CD4-positive, alpha-beta T cell (primary cell): ENCODE measurements at regions not wholly inside any gene's neighbourhood (a gene's known extent, or its start where the extent isn't known, plus 50 kb on each side); places are given as distances from the start of the nearest gene placed in this dataset.

Experiments used
- ATAC-seq: fragments of 200-7000 bp; cut with Tn5 transposase; one replicate; pipeline ENCODE4 v1.10.0; 2022; ENCODE audit warnings: mild to moderate bottlenecking; ENCODE audit not compliant: poor library complexity
- CTCF ChIA-PET: fragments of 350-600 bp; sonication (Branson Sonifier 250); formaldehyde crosslinking; loops from one replicate; lab custom pipeline; 2021; ENCODE audit warnings: antibody characterized with exemption, inconsistent platforms; lab: Charles Lee
- POLR2A ChIA-PET: fragments of 350-600 bp; sonication (Branson Sonifier 250); formaldehyde crosslinking; loops from one replicate; lab custom pipeline; 2021; ENCODE audit warnings: antibody characterized with exemption, inconsistent platforms; lab: Charles Lee
- DNase-seq, 14 experiments: peaks; one replicate each; pipeline ENCODE4 v3.0.0-alpha.2; 2013 to 2020; ENCODE audit warnings: mixed read lengths in 2 of 14
- H3K27ac ChIP-seq, 2 donors: one replicate each; pipeline versions ENCODE4 v1.5.1 to v1.7.0; 2013; ENCODE audit warnings: low read length in 2 of 2, low read depth in 1 of 2, mild to moderate bottlenecking in 1 of 2
- H3K27me3 ChIP-seq, 2 experiments: 1 replicate in 1 of 2; 2 replicates in 1 of 2; pipeline versions ENCODE4 v1.6.1 to v1.7.0; 2013; ENCODE audit warnings: low read length in 2 of 2, control low read depth in 1 of 2, mild to moderate bottlenecking in 1 of 2, moderate library complexity in 1 of 2; ENCODE audit not compliant: insufficient read depth in 2 of 2, control insufficient read depth in 1 of 2
- H3K36me3 ChIP-seq: one replicate; pipeline ENCODE4 v1.6.1; 2013; ENCODE audit warnings: low read length, control low read depth; ENCODE audit not compliant: insufficient read depth
- H3K4me1 ChIP-seq: one replicate; pipeline ENCODE4 v1.6.1; 2013; ENCODE audit warnings: low read length, control low read depth; ENCODE audit not compliant: insufficient read depth
- H3K4me3 ChIP-seq: one replicate; pipeline ENCODE4 v1.5.1; 2013; ENCODE audit warnings: mild to moderate bottlenecking, low read length, moderate library complexity
- H3K9me3 ChIP-seq, 2 experiments: 1 replicate in 1 of 2; 2 replicates in 1 of 2; pipeline versions ENCODE4 v1.6.1 to v1.7.0; 2013; ENCODE audit warnings: low read length in 2 of 2, mild to moderate bottlenecking in 2 of 2, control low read depth in 1 of 2, moderate library complexity in 1 of 2; ENCODE audit not compliant: control insufficient read depth in 1 of 2, insufficient read depth in 1 of 2
- H3K27ac Mint-ChIP-seq: one replicate; pipeline ENCODE4 v1.8.0; 2020; ENCODE audit warnings: mixed read lengths
- H3K27me3 Mint-ChIP-seq: one replicate; pipeline ENCODE4 v1.8.0; 2021; ENCODE audit warnings: mixed read lengths
- H3K36me3 Mint-ChIP-seq: one replicate; pipeline ENCODE4 v1.8.0; 2021; ENCODE audit warnings: low read depth, mixed read lengths
- H3K4me1 Mint-ChIP-seq: one replicate; pipeline ENCODE4 v1.8.0; 2021; ENCODE audit warnings: low read depth, mixed read lengths
- H3K4me3 Mint-ChIP-seq: one replicate; pipeline ENCODE4 v1.8.0; 2020; ENCODE audit warnings: mild to moderate bottlenecking, mixed read lengths
- H3K9me3 Mint-ChIP-seq: one replicate; pipeline ENCODE4 v1.8.0; 2020; ENCODE audit warnings: mixed read lengths
- intact Hi-C, 2 experiments: fragments of 100-400 bp; cut with DNase I in 1 of 2; cut with micrococcal nuclease in 1 of 2; formaldehyde crosslinking; loops; one replicate each; pipeline versions ENCODE4 v1.15.1 to v1.9.0; 2023 to 2025; cut with DNase I, micrococcal nuclease
- TF ChIP-seq, protein P1 (sequence below): fragments of 200-600 bp; IDR thresholded peaks from one replicate; pipeline ENCODE4 v1.8.0; 2022; ENCODE audit warnings: antibody characterized with exemption, mild to moderate bottlenecking

DNA sequence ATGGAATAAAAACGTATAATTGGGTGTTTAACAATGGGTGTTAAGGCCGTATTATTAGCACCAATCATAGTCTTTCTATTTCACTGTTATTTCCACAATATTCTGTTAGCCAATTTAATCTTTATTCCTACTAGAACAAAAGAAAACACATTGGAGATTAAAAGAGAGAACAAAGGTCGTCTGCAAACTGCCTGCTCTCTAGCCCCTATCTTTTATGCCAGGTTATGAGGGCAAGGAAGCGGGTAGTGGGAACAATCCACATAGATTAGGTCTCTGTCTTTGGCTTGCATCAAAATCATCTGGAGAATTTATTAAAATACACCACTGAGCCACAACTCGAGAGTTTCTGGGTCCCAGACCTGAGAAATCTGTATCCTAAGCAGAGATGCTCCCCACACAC is 69.4 kb upstream of the DSC1 start:
- H3K4me1 ChIP-seq = no peaks in the 10 kb centered on the region
- Mint-ChIP-seq H3K4me3 (no peak overlapping the region), H3K9me3 (peaks cover 2% of the 10 kb centered on the region), H3K4me1 (no peaks in the 10 kb centered on the region), H3K36me3 (no peaks in the 10 kb centered on the region), H3K27ac (no peak overlapping the region), H3K27me3 (no peaks in the 10 kb centered on the region)
- no peaks in the 10 kb centered on the region for H3K36me3 ChIP-seq
- TF ChIP-seq, protein P1, sequence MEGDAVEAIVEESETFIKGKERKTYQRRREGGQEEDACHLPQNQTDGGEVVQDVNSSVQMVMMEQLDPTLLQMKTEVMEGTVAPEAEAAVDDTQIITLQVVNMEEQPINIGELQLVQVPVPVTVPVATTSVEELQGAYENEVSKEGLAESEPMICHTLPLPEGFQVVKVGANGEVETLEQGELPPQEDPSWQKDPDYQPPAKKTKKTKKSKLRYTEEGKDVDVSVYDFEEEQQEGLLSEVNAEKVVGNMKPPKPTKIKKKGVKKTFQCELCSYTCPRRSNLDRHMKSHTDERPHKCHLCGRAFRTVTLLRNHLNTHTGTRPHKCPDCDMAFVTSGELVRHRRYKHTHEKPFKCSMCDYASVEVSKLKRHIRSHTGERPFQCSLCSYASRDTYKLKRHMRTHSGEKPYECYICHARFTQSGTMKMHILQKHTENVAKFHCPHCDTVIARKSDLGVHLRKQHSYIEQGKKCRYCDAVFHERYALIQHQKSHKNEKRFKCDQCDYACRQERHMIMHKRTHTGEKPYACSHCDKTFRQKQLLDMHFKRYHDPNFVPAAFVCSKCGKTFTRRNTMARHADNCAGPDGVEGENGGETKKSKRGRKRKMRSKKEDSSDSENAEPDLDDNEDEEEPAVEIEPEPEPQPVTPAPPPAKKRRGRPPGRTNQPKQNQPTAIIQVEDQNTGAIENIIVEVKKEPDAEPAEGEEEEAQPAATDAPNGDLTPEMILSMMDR = no peak
- no peak overlapping the region for H3K4me3 ChIP-seq
- no peak for DNase-seq
- ATAC-seq = no peak
- ChIA-PET CTCF (no interaction called here), POLR2A (no interaction called here)
- intact Hi-C loops = no loop called here
- no peaks in the 10 kb centered on the region for H3K9me3 ChIP-seq
- H3K27me3 ChIP-seq = no peaks in the 10 kb centered on the region
- H3K27ac ChIP-seq = no peak overlapping the region

GRCh38 chr18:31232775-31233424 is 70.2 kb upstream of the DSC1 start:
- H3K4me1 Mint-ChIP-seq = no peaks in the 10 kb centered on the region
- CTCF ChIA-PET = no interaction called here
- H3K4me1 ChIP-seq = no peaks in the 10 kb centered on the region
- intact Hi-C loops = no loop called here
- no peak for DNase-seq
- H3K36me3 ChIP-seq = no peaks in the 10 kb centered on the region
- no peaks in the 10 kb centered on the region for H3K9me3 ChIP-seq
- no peaks in the 10 kb centered on the region for H3K36me3 Mint-ChIP-seq
- H3K27me3 ChIP-seq = no peaks in the 10 kb centered on the region
- H3K4me3 ChIP-seq = no peak overlapping the region
- H3K27ac ChIP-seq = no peak overlapping the region
- POLR2A ChIA-PET = no interaction called here
- peaks cover 3% of the 10 kb centered on the region for H3K9me3 Mint-ChIP-seq
- H3K27ac Mint-ChIP-seq = no peak overlapping the region
- ATAC-seq = no peak
- H3K4me3 Mint-ChIP-seq = no peak overlapping the region
- TF ChIP-seq, protein P1 = no peak
- H3K27me3 Mint-ChIP-seq = no peaks in the 10 kb centered on the region

GRCh38 chr18:31233621-31234275 is 71.1 kb upstream of the DSC1 start:
- no peaks in the 10 kb centered on the region for H3K27me3 Mint-ChIP-seq
- H3K4me1 Mint-ChIP-seq = no peaks in the 10 kb centered on the region
- H3K27ac ChIP-seq = no peak overlapping the region
- no peaks in the 10 kb centered on the region for H3K9me3 ChIP-seq
- ChIA-PET CTCF (no interaction called here), POLR2A (no interaction called here)
- no peak overlapping the region for H3K4me3 Mint-ChIP-seq
- H3K36me3 Mint-ChIP-seq = no peaks in the 10 kb centered on the region
- H3K36me3 ChIP-seq = no peaks in the 10 kb centered on the region
- DNase-seq (no peak), ATAC-seq (no peak)
- intact Hi-C loops = no loop called here
- no peaks in the 10 kb centered on the region for H3K27me3 ChIP-seq
- H3K9me3 Mint-ChIP-seq = peaks cover 3% of the 10 kb centered on the region
- TF ChIP-seq, protein P1 = no peak
- H3K27ac Mint-ChIP-seq = no peak overlapping the region
- no peaks in the 10 kb centered on the region for H3K4me1 ChIP-seq
- H3K4me3 ChIP-seq = no peak overlapping the region
